BJ (cell line): ENCODE measurements at regions not wholly inside any gene's neighbourhood (a gene's known extent, or its start where the extent isn't known, plus 50 kb on each side); places are given as distances from the start of the nearest gene placed in this dataset.

Source experiments
- CTCF ChIA-PET: fragments of 350-600 bp; formaldehyde crosslinking; extraction: SDS; loops from one replicate; lab custom pipeline; 2021; ENCODE audit warnings: antibody characterized with exemption, inconsistent platforms; lab: Yijun Ruan, JAX
- POLR2A ChIA-PET: fragments of 300-600 bp; sonication (Branson Sonifier 250); formaldehyde crosslinking; extraction: SDS; loops from one replicate; lab custom pipeline; 2021; ENCODE audit warnings: antibody characterized with exemption; lab: Charles Lee
- DNase-seq: peaks from one replicate; pipeline ENCODE4 v3.0.0-alpha.2; 2011; ENCODE audit warnings: low read depth
- H3K27me3 ChIP-seq: 2 replicates; pipeline ENCODE4 v1.6.0; 2011; ENCODE audit warnings: low read length; ENCODE audit not compliant: control insufficient read depth, insufficient read depth
- H3K36me3 ChIP-seq: 2 replicates; pipeline ENCODE4 v1.5.1; 2011; ENCODE audit warnings: low read length; ENCODE audit not compliant: control insufficient read depth, insufficient read depth
- H3K4me3 ChIP-seq: 2 replicates; pipeline ENCODE4 v1.5.1; 2011; ENCODE audit warnings: low read depth, mild to moderate bottlenecking, control low read depth, low read length
- CTCF ChIP-seq: IDR thresholded peaks from 2 replicates; pipeline ENCODE4 v1.5.1; 2011; ENCODE audit warnings: low read depth, mild to moderate bottlenecking, control low read depth, inconsistent platforms, low read length, moderate library complexity; ENCODE audit not compliant: insufficient read depth

GRCh38 chr4:38289553-38289952, 329.4 kb downstream of the PTTG2 start:
- ChIA-PET POLR2A (no interaction called here), CTCF (interaction anchor here (1.1 kb wide), 1 partner anchor 13 kb away, joined by 3 read pairs; no protein-coding TSS in a partner anchor)
- no peak for DNase-seq
- no peaks in the 10 kb centered on the region for H3K36me3 ChIP-seq
- 0 out of 2 replicates have a peak, but pooled peaks cover 1% of the 10 kb centered on the region for H3K27me3 ChIP-seq
- TF ChIP-seq CTCF = no peak
- H3K4me3 ChIP-seq = no peak overlapping the region

- ChIA-PET POLR2A (no interaction called here), CTCF (interaction anchor here (1.1 kb wide), 1 partner anchor 12 kb away, joined by 3 read pairs; no protein-coding TSS in a partner anchor)
- no peaks in the 10 kb centered on the region for H3K36me3 ChIP-seq
- no peak for DNase-seq
- no peak for TF ChIP-seq CTCF
- H3K27me3 ChIP-seq = 0 out of 2 replicates have a peak, but pooled peaks cover 1% of the 10 kb centered on the region
- no peak overlapping the region for H3K4me3 ChIP-seq
These were observed 330.2 kb downstream of the PTTG2 start for GRCh38 chr4:38290366-38290765.

DNA sequence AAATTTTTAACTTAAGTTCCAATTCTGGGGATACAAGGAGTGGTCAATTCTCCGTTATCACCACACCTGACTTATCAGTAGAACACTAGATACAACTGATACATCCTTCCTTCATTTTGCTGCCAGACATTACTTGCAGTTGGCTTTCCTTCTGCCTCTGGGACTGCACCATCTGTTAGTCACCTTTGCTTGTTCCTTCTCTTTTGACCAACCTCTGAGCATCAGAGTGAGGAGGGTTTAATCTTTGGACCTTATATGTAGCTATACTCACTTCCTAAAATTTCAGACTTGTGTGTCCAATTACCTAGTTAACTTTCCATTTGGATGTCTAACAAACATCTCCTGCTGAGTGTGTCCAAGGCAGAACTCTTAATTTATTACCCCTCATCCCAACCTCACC, 330.7 kb downstream of the PTTG2 start:
- POLR2A ChIA-PET = no interaction called here
- DNase-seq = no peak
- no peak for TF ChIP-seq CTCF
- H3K4me3 ChIP-seq = no peak overlapping the region
- H3K36me3 ChIP-seq = no peaks in the 10 kb centered on the region
- CTCF ChIA-PET = interaction anchor here (1.1 kb wide), 1 partner anchor 12 kb away, joined by 3 read pairs; no protein-coding TSS in a partner anchor
- 0 out of 2 replicates have a peak, but pooled peaks cover 1% of the 10 kb centered on the region for H3K27me3 ChIP-seq

DNA sequence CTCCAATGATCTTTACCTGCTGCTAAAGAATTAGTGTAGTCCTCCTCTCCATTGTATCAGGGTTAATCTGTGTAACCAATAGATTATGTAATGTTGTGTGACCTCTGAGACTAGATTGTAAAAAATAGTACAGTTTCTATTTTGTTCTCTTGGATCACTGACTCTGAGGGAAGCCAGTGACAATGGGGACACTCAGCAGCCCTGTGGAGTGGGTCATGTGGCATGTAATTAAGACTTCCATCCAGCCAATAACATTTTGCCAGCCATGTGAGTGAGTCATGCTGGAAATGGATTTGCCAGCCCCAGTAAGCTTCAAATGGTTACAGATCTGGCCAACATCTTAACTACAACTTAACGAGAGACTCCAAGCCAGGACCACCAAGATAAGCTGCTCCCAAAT, 332.3 kb downstream of the PTTG2 start:
- Histone ChIP-seq H3K4me3 (no peak overlapping the region), H3K36me3 (no peaks in the 10 kb centered on the region), H3K27me3 (0 out of 2 replicates have a peak, but pooled peaks cover 1% of the 10 kb centered on the region)
- DNase-seq = no peak
- TF ChIP-seq CTCF = no peak
- ChIA-PET CTCF (interaction anchor here (1.0 to 1.1 kb wide), 2 partner anchors 9 to 383 kb away, joined by 3 to 4 read pairs; no protein-coding TSS in a partner anchor), POLR2A (interaction anchor here (0.6 kb wide), 1 partner anchor 54 kb away, joined by 7 read pairs; no protein-coding TSS in a partner anchor)

DNA sequence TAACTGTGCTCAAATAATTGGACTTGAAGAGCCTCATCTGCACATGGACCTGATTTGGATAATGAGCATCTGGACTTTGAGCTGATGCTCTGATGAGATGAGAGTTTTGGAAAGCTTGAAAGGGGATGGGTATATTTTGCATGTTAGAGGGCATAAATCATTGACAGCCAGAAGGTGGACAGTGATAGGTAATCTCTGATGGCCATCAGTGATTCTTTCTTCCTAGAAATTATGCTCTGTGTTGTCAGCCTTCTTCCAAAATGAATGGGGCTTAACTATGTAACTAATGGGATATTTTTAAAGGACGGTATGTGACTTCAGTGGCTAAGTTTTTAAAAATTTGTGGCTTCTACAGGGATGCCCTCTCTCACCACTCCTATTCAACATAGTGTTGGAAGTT, 334.0 kb downstream of the PTTG2 start:
- POLR2A ChIA-PET = no interaction called here
- TF ChIP-seq CTCF = no peak
- H3K36me3 ChIP-seq = no peaks in the 10 kb centered on the region
- CTCF ChIA-PET = no interaction called here
- H3K27me3 ChIP-seq = no peaks in the 10 kb centered on the region
- no peak overlapping the region for H3K4me3 ChIP-seq
- no peak for DNase-seq
